ENCODE measurements at regions not wholly inside any gene's neighbourhood (a gene's known extent, or its start where the extent isn't known, plus 50 kb on each side); places are given as distances from the start of the nearest gene placed in this dataset.

DNA sequence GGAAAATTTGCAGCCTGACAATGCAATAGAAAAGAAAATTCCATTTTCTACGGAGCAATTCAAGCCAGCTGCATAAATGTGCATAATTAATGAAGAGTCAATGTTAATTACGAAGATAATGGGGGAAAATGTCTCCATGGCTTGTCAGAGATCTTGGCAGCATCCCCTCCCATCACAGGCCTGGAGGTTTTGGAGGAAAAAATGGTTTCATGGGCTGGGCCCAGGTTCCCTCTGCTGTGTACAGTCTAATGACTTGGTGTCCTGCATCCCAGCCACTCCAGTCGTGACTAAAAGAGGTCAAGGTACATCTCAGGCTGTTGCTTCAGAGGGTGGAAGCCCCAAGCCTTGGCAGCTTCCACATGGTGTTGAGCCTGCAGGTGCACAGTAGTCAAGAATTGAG lies 779.7 kb downstream of the DCDC2C start:
- TF ChIP-seq POLR2AphosphoS5 (IDR thresholded peaks at IDR 0.05; ENCODE audit: low read depth, low read length) = no peak
- TF ChIP-seq SIN3A (IDR thresholded peaks at IDR 0.05; ENCODE audit: borderline replicate concordance, insufficient read depth, low read length) = no peak
- TF ChIP-seq, protein P1, sequence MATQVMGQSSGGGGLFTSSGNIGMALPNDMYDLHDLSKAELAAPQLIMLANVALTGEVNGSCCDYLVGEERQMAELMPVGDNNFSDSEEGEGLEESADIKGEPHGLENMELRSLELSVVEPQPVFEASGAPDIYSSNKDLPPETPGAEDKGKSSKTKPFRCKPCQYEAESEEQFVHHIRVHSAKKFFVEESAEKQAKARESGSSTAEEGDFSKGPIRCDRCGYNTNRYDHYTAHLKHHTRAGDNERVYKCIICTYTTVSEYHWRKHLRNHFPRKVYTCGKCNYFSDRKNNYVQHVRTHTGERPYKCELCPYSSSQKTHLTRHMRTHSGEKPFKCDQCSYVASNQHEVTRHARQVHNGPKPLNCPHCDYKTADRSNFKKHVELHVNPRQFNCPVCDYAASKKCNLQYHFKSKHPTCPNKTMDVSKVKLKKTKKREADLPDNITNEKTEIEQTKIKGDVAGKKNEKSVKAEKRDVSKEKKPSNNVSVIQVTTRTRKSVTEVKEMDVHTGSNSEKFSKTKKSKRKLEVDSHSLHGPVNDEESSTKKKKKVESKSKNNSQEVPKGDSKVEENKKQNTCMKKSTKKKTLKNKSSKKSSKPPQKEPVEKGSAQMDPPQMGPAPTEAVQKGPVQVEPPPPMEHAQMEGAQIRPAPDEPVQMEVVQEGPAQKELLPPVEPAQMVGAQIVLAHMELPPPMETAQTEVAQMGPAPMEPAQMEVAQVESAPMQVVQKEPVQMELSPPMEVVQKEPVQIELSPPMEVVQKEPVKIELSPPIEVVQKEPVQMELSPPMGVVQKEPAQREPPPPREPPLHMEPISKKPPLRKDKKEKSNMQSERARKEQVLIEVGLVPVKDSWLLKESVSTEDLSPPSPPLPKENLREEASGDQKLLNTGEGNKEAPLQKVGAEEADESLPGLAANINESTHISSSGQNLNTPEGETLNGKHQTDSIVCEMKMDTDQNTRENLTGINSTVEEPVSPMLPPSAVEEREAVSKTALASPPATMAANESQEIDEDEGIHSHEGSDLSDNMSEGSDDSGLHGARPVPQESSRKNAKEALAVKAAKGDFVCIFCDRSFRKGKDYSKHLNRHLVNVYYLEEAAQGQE (IDR thresholded peaks at IDR 0.05; ENCODE audit: insufficient read depth in 1 of 2, low read depth in 2 of 2, low read length in 2 of 2) = no peak
